ENCODE measurements at regions not wholly inside any gene's neighbourhood (a gene's known extent, or its start where the extent isn't known, plus 50 kb on each side); places are given as distances from the start of the nearest gene placed in this dataset.
A peak's percentile ranks its signal among the peaks of the same experiment; 100 is the strongest.

DNA sequence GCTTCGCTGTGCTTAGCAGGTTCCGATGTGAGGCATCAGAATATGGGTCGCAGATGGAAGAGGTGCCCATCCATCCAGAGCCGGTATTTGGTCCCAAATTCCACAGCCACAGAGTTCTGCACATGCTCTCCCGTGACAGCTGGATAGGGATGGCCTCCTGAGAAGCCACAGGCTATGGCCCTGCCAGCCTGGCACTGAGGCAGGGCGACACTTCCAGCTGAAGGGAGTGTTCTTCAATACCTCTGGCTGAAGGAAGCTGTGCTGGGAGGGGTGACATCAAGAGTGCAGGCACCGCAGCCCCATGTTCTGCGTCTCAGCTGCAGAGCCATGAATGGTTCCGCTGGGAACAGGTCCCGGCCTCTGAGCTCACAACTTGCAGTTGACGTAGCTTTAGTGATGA lies 83.4 kb upstream of the SIMC1 start:
- H3K36me3 ChIP-seq (ENCODE audit: control insufficient read depth, insufficient read depth, low read length): no peaks in the 10 kb centered on the region
- WGBS (ENCODE audit: insufficient coverage): 90% methylated on average over 11 of the region's 11 CpGs
- DNase-seq: no peak
- no peak overlapping the region for H3K27ac ChIP-seq (ENCODE audit: low read length)
- H3K4me1 Mint-ChIP-seq: no peaks in the 10 kb centered on the region
- H3K9me3 ChIP-seq (ENCODE audit: control insufficient read depth, insufficient read depth, low read length): no peaks in the 10 kb centered on the region
- H3K4me1 ChIP-seq (ENCODE audit: control insufficient read depth, insufficient read depth, low read length): no peaks in the 10 kb centered on the region
- no peak for ATAC-seq
- TF ChIP-seq, protein P1, sequence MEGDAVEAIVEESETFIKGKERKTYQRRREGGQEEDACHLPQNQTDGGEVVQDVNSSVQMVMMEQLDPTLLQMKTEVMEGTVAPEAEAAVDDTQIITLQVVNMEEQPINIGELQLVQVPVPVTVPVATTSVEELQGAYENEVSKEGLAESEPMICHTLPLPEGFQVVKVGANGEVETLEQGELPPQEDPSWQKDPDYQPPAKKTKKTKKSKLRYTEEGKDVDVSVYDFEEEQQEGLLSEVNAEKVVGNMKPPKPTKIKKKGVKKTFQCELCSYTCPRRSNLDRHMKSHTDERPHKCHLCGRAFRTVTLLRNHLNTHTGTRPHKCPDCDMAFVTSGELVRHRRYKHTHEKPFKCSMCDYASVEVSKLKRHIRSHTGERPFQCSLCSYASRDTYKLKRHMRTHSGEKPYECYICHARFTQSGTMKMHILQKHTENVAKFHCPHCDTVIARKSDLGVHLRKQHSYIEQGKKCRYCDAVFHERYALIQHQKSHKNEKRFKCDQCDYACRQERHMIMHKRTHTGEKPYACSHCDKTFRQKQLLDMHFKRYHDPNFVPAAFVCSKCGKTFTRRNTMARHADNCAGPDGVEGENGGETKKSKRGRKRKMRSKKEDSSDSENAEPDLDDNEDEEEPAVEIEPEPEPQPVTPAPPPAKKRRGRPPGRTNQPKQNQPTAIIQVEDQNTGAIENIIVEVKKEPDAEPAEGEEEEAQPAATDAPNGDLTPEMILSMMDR (IDR thresholded peaks at IDR 0.05): no peak
- H3K4me3 ChIP-seq (ENCODE audit: low read length): no peak overlapping the region
- H3K9me3 Mint-ChIP-seq: no peaks in the 10 kb centered on the region
- no peaks in the 10 kb centered on the region for H3K36me3 Mint-ChIP-seq
- H3K27ac Mint-ChIP-seq: no peak overlapping the region
- intact Hi-C loops (cut with micrococcal nuclease): no loop called here
- no peak overlapping the region for H3K4me3 Mint-ChIP-seq
- H3K27me3 Mint-ChIP-seq (ENCODE audit: low read depth in 2 of 2): peaks cover 18 to 46% of the 10 kb centered on the region in 2 donors
- no peaks in the 10 kb centered on the region for H3K27me3 ChIP-seq (ENCODE audit: control insufficient read depth, insufficient read depth, low read length)

- intact Hi-C loops (cut with micrococcal nuclease): no loop called here
- Mint-ChIP-seq H3K4me1 (no peaks in the 10 kb centered on the region), H3K9me3 (no peaks in the 10 kb centered on the region), H3K36me3 (no peaks in the 10 kb centered on the region), H3K4me3 (no peak overlapping the region), H3K27me3 (ENCODE audit: low read depth in 2 of 2) (peaks cover 23 to 57% of the 10 kb centered on the region in 2 donors), H3K27ac (no peak overlapping the region)
- Histone ChIP-seq H3K36me3 (ENCODE audit: control insufficient read depth, insufficient read depth, low read length) (no peaks in the 10 kb centered on the region), H3K4me1 (ENCODE audit: control insufficient read depth, insufficient read depth, low read length) (no peaks in the 10 kb centered on the region), H3K27ac (ENCODE audit: low read length) (no peak overlapping the region), H3K4me3 (ENCODE audit: low read length) (no peak overlapping the region), H3K9me3 (ENCODE audit: control insufficient read depth, insufficient read depth, low read length) (no peaks in the 10 kb centered on the region), H3K27me3 (ENCODE audit: control insufficient read depth, insufficient read depth, low read length) (no peaks in the 10 kb centered on the region)
- ATAC-seq: peak in 1 of 3 donors; percentile 55
- TF ChIP-seq, protein P1 (IDR thresholded peaks at IDR 0.05): no peak
- DNase-seq: no peak
- 84% methylated on average over 14 of the region's 14 CpGs for WGBS (ENCODE audit: insufficient coverage)
These were observed 82.3 kb upstream of the SIMC1 start for GRCh38 chr5:176155922-176156359.

DNA sequence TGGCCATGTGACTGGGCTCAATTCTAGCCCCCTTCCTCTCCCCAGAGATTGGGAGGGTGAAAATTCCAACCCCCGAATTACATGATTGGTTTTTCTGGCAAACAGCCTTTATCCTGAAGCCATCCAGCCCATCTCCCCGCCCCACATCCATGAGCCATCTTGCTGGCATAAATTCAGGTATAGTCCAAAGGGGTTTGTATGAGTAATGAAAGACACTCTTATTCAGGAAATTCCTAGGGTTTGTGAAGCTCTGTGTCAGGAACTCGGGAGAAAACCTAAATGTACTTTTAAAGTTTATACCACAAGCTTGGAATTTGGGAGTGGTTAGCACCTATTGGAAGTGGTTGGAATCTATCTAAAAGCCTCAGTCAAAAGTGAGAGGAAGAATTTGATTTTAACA lies 80.6 kb upstream of the SIMC1 start:
- intact Hi-C loops (cut with micrococcal nuclease): no loop called here
- Histone ChIP-seq H3K4me3 (ENCODE audit: low read length) (no peak overlapping the region), H3K9me3 (ENCODE audit: control insufficient read depth, insufficient read depth, low read length) (no peaks in the 10 kb centered on the region), H3K4me1 (ENCODE audit: control insufficient read depth, insufficient read depth, low read length) (no peaks in the 10 kb centered on the region), H3K27me3 (ENCODE audit: control insufficient read depth, insufficient read depth, low read length) (peaks cover 3% of the 10 kb centered on the region), H3K36me3 (ENCODE audit: control insufficient read depth, insufficient read depth, low read length) (no peaks in the 10 kb centered on the region), H3K27ac (ENCODE audit: low read length) (no peak overlapping the region)
- no peak overlapping the region for H3K4me3 Mint-ChIP-seq
- DNase-seq (no peak), ATAC-seq (no peak)
- H3K4me1 Mint-ChIP-seq: no peaks in the 10 kb centered on the region
- H3K36me3 Mint-ChIP-seq: no peaks in the 10 kb centered on the region
- H3K27ac Mint-ChIP-seq: no peak overlapping the region
- 83% methylated on average over 1 of the region's 3 CpGs for WGBS (ENCODE audit: insufficient coverage)
- peaks cover 20 to 60% of the 10 kb centered on the region in 2 donors for H3K27me3 Mint-ChIP-seq (ENCODE audit: low read depth in 2 of 2)
- TF ChIP-seq, protein P1 (IDR thresholded peaks at IDR 0.05): no peak
- H3K9me3 Mint-ChIP-seq: no peaks in the 10 kb centered on the region

DNA sequence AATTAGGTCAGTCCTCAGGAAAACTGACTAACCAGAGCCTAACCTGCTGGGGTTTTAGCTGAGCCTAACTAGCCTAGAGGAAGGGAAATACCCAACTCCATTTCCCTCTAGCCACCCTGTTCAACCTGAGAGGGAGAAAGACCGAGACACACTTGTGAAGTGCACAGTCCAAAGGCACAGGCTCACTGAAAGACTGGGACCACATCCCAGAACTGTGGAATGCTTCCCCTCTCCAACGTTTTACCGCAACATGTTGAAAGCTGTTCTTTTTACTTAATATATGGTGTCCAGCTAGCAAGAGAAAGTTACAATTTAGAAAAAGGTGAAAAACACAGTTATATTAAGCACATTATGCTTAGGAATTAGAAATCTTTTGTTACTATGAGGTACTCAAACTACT lies 76.8 kb upstream of the SIMC1 start:
- intact Hi-C loops (cut with micrococcal nuclease): no loop called here
- DNase-seq (no peak), ATAC-seq (no peak)
- Mint-ChIP-seq H3K4me3 (no peak overlapping the region), H3K36me3 (no peaks in the 10 kb centered on the region), H3K27me3 (ENCODE audit: low read depth in 2 of 2) (peaks cover 19 to 63% of the 10 kb centered on the region in 2 donors), H3K27ac (no peak overlapping the region), H3K9me3 (no peaks in the 10 kb centered on the region), H3K4me1 (no peaks in the 10 kb centered on the region)
- TF ChIP-seq, protein P1 (IDR thresholded peaks at IDR 0.05): no peak
- 76% methylated on average over 2 of the region's 3 CpGs for WGBS (ENCODE audit: insufficient coverage)
- Histone ChIP-seq H3K4me1 (ENCODE audit: control insufficient read depth, insufficient read depth, low read length) (no peaks in the 10 kb centered on the region), H3K36me3 (ENCODE audit: control insufficient read depth, insufficient read depth, low read length) (no peaks in the 10 kb centered on the region), H3K27me3 (ENCODE audit: control insufficient read depth, insufficient read depth, low read length) (peaks cover 3% of the 10 kb centered on the region), H3K4me3 (ENCODE audit: low read length) (no peak overlapping the region), H3K9me3 (ENCODE audit: control insufficient read depth, insufficient read depth, low read length) (no peaks in the 10 kb centered on the region), H3K27ac (ENCODE audit: low read length) (no peak overlapping the region)

Measured in natural killer cell (primary cell).